ENCODE measurements at regions not wholly inside any gene's neighbourhood (a gene's known extent, or its start where the extent isn't known, plus 50 kb on each side); places are given as distances from the start of the nearest gene placed in this dataset.
"Not testable (repeated sequence)": the region's sequence is repeated elsewhere in the genome, so short reads cannot be mapped to it uniquely, and the experiment has no call there.

DNA sequence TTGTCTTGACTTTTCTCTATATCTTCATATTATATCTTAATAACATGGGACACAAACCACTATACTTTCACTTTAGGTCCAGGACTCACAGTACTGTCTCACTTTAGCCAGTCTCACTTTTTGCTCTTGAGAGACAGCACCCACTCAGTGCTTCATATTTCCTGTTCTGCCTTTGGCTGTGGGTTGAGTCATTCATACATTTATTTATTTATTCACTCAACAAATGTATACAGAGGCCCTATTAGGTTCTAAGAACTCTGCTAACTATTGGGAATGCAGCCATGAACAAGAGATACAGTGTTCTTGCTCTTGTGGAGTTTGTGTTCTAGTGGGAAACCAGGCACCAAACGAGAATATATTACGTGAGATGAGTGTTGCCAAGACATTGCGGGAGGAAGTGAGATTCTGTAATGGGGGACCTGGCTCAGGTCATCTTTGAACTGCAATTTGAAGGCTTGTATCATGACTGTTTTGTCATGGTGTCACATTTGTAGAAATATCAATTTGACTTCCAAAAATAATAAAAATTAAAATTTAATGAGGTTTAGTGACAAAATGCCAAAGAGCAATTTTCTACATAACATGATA, 190.1 kb downstream of the SDHAF3 start:
- Histone ChIP-seq H3K27ac (ENCODE audit: low read depth, low read length) (no peak overlapping the region), H3K9me3 (ENCODE audit: insufficient read depth, low read depth, low read length) (no peaks in the 10 kb centered on the region), H2AFZ (ENCODE audit: low read depth, low read length) (no peak overlapping the region), H3K4me3 (ENCODE audit: insufficient read depth, low read depth, low read length) (no peak overlapping the region), H3K36me3 (ENCODE audit: insufficient read depth, low read length) (no peaks in the 10 kb centered on the region), H4K20me1 (ENCODE audit: insufficient read depth, low read length) (no peaks in the 10 kb centered on the region), H3K4me2 (ENCODE audit: low read length) (no peak overlapping the region), H3K27me3 (ENCODE audit: insufficient read depth, low read length) (no peaks in the 10 kb centered on the region), H3K4me1 (ENCODE audit: insufficient read depth, low read length) (no peaks in the 10 kb centered on the region), H3K9ac (ENCODE audit: low read length) (no peak overlapping the region), H3K79me2 (ENCODE audit: insufficient read depth, low read length) (no peaks in the 10 kb centered on the region)
- Mint-ChIP-seq H3K27ac (ENCODE audit: unreplicated experiment) (no peak overlapping the region), H3K9me3 (ENCODE audit: unreplicated experiment) (no peaks in the 10 kb centered on the region), H3K27me3 (ENCODE audit: low read depth, unreplicated experiment) (no peaks in the 10 kb centered on the region), H3K36me3 (ENCODE audit: low read depth, unreplicated experiment) (no peaks in the 10 kb centered on the region), H3K4me1 (ENCODE audit: low read depth, unreplicated experiment) (no peaks in the 10 kb centered on the region), H3K4me3 (ENCODE audit: unreplicated experiment) (no peak overlapping the region)
- TF ChIP-seq, protein P1, sequence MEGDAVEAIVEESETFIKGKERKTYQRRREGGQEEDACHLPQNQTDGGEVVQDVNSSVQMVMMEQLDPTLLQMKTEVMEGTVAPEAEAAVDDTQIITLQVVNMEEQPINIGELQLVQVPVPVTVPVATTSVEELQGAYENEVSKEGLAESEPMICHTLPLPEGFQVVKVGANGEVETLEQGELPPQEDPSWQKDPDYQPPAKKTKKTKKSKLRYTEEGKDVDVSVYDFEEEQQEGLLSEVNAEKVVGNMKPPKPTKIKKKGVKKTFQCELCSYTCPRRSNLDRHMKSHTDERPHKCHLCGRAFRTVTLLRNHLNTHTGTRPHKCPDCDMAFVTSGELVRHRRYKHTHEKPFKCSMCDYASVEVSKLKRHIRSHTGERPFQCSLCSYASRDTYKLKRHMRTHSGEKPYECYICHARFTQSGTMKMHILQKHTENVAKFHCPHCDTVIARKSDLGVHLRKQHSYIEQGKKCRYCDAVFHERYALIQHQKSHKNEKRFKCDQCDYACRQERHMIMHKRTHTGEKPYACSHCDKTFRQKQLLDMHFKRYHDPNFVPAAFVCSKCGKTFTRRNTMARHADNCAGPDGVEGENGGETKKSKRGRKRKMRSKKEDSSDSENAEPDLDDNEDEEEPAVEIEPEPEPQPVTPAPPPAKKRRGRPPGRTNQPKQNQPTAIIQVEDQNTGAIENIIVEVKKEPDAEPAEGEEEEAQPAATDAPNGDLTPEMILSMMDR (IDR thresholded peaks at IDR 0.05; ENCODE audit: insufficient read depth, low read depth, low read length): no peak
- TF ChIP-seq EZH2 (IDR thresholded peaks at IDR 0.05; ENCODE audit: insufficient read depth, low read length): no peak
- DNase-seq (ENCODE audit: low read depth): peak; percentile 0
- no peak for FAIRE-seq

GRCh38 chr7:97313900-97314299, 196.4 kb downstream of the SDHAF3 start:
- Histone ChIP-seq H3K9ac (ENCODE audit: low read length) (no peak overlapping the region), H3K4me2 (ENCODE audit: low read length) (no peak overlapping the region), H3K4me1 (ENCODE audit: insufficient read depth, low read length) (no peaks in the 10 kb centered on the region), H4K20me1 (ENCODE audit: insufficient read depth, low read length) (no peaks in the 10 kb centered on the region), H2AFZ (ENCODE audit: low read depth, low read length) (no peak overlapping the region), H3K27me3 (ENCODE audit: insufficient read depth, low read length) (no peaks in the 10 kb centered on the region), H3K4me3 (ENCODE audit: insufficient read depth, low read depth, low read length) (no peak overlapping the region), H3K36me3 (ENCODE audit: insufficient read depth, low read length) (no peaks in the 10 kb centered on the region), H3K79me2 (ENCODE audit: insufficient read depth, low read length) (no peaks in the 10 kb centered on the region), H3K9me3 (ENCODE audit: insufficient read depth, low read depth, low read length) (no peaks in the 10 kb centered on the region), H3K27ac (ENCODE audit: low read depth, low read length) (no peak overlapping the region)
- Mint-ChIP-seq H3K27ac (ENCODE audit: unreplicated experiment) (no peak overlapping the region), H3K36me3 (ENCODE audit: low read depth, unreplicated experiment) (no peaks in the 10 kb centered on the region), H3K4me1 (ENCODE audit: low read depth, unreplicated experiment) (no peaks in the 10 kb centered on the region), H3K9me3 (ENCODE audit: unreplicated experiment) (no peaks in the 10 kb centered on the region), H3K4me3 (ENCODE audit: unreplicated experiment) (no peak overlapping the region), H3K27me3 (ENCODE audit: low read depth, unreplicated experiment) (no peaks in the 10 kb centered on the region)
- no peak for TF ChIP-seq EZH2 (IDR thresholded peaks at IDR 0.05; ENCODE audit: insufficient read depth, low read length)
- TF ChIP-seq, protein P1 (IDR thresholded peaks at IDR 0.05; ENCODE audit: insufficient read depth, low read depth, low read length): no peak
- DNase-seq (ENCODE audit: low read depth) (no peak), FAIRE-seq (no peak)

DNA sequence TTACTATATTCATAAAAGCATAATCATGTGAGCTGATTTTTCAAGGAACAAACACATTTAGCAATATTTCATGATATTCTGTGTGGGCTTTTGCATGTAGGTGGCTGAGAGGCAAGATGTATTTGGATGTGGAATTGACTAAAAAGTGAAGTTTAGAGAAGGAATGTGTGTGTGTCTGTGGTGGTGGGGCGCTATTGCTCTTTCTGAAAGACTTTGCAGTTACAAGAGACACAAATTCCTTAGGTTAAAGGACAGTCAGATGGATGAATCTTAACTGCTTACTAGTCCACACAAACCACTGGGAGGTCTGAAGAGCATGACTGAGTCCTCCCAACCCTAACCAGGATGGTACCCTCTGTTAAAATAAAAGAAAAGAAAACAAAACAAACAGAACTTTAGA, 200.1 kb downstream of the SDHAF3 start:
- Histone ChIP-seq H3K4me3 (ENCODE audit: insufficient read depth, low read depth, low read length) (no peak overlapping the region), H4K20me1 (ENCODE audit: insufficient read depth, low read length) (no peaks in the 10 kb centered on the region), H3K4me1 (ENCODE audit: insufficient read depth, low read length) (no peaks in the 10 kb centered on the region), H3K36me3 (ENCODE audit: insufficient read depth, low read length) (no peaks in the 10 kb centered on the region), H2AFZ (ENCODE audit: low read depth, low read length) (no peak overlapping the region), H3K27me3 (ENCODE audit: insufficient read depth, low read length) (no peaks in the 10 kb centered on the region), H3K9ac (ENCODE audit: low read length) (no peak overlapping the region), H3K27ac (ENCODE audit: low read depth, low read length) (no peak overlapping the region), H3K9me3 (ENCODE audit: insufficient read depth, low read depth, low read length) (no peaks in the 10 kb centered on the region), H3K79me2 (ENCODE audit: insufficient read depth, low read length) (no peaks in the 10 kb centered on the region), H3K4me2 (ENCODE audit: low read length) (no peak overlapping the region)
- H3K36me3 Mint-ChIP-seq (ENCODE audit: low read depth, unreplicated experiment): no peaks in the 10 kb centered on the region
- H3K4me1 Mint-ChIP-seq (ENCODE audit: low read depth, unreplicated experiment): no peaks in the 10 kb centered on the region
- H3K27me3 Mint-ChIP-seq (ENCODE audit: low read depth, unreplicated experiment): no peaks in the 10 kb centered on the region
- no peak overlapping the region for H3K27ac Mint-ChIP-seq (ENCODE audit: unreplicated experiment)
- DNase-seq (ENCODE audit: low read depth) (no peak), FAIRE-seq (no peak)
- H3K4me3 Mint-ChIP-seq (ENCODE audit: unreplicated experiment): no peak overlapping the region
- TF ChIP-seq, protein P1 (IDR thresholded peaks at IDR 0.05; ENCODE audit: insufficient read depth, low read depth, low read length): no peak
- no peak for TF ChIP-seq EZH2 (IDR thresholded peaks at IDR 0.05; ENCODE audit: insufficient read depth, low read length)
- H3K9me3 Mint-ChIP-seq (ENCODE audit: unreplicated experiment): no peaks in the 10 kb centered on the region

DNA sequence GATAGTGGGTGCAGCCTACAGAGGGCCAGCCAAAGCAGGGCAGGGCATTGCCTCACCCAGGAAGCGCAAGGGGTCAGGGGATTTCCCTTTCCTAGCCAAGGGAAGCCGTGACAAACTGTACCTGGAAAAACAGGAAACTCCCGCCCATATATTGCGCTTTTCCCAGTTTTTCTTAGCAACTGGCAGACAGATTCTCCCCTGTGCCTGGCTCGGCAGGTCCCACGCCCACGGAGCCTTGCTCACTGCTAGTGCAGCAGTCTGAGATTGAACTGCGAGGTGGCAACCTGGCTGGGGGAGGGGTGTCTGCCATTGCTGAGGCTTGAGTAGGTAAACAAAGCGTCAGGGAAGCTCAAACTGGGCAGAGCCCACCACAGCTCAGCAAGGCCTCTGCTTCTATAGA, 212.4 kb downstream of the SDHAF3 start:
- H3K9ac ChIP-seq (ENCODE audit: low read length); FAIRE-seq; H3K4me3 Mint-ChIP-seq (ENCODE audit: unreplicated experiment); H3K27me3 Mint-ChIP-seq (ENCODE audit: low read depth, unreplicated experiment); H3K4me1 ChIP-seq (ENCODE audit: insufficient read depth, low read length); H3K36me3 Mint-ChIP-seq (ENCODE audit: low read depth, unreplicated experiment); H3K27ac ChIP-seq (ENCODE audit: low read depth, low read length); H3K27ac Mint-ChIP-seq (ENCODE audit: unreplicated experiment); H3K4me3 ChIP-seq (ENCODE audit: insufficient read depth, low read depth, low read length); DNase-seq (ENCODE audit: low read depth); H3K36me3 ChIP-seq (ENCODE audit: insufficient read depth, low read length); H3K9me3 Mint-ChIP-seq (ENCODE audit: unreplicated experiment); H3K4me1 Mint-ChIP-seq (ENCODE audit: low read depth, unreplicated experiment); H3K79me2 ChIP-seq (ENCODE audit: insufficient read depth, low read length); H4K20me1 ChIP-seq (ENCODE audit: insufficient read depth, low read length); H3K27me3 ChIP-seq (ENCODE audit: insufficient read depth, low read length); H3K9me3 ChIP-seq (ENCODE audit: insufficient read depth, low read depth, low read length); H2AFZ ChIP-seq (ENCODE audit: low read depth, low read length); H3K4me2 ChIP-seq (ENCODE audit: low read length): not testable (repeated sequence)

All from astrocyte (in vitro differentiated cells and primary cell).